GM18520 (cell line): ENCODE measurements at regions not wholly inside any gene's neighbourhood (a gene's known extent, or its start where the extent isn't known, plus 50 kb on each side); places are given as distances from the start of the nearest gene placed in this dataset.

Source experiments
- ATAC-seq: cut with Tn5 transposase; IDR thresholded peaks from one replicate; pipeline ENCODE4 v1.9.1; 2021; ENCODE audit not compliant: unreplicated experiment

DNA sequence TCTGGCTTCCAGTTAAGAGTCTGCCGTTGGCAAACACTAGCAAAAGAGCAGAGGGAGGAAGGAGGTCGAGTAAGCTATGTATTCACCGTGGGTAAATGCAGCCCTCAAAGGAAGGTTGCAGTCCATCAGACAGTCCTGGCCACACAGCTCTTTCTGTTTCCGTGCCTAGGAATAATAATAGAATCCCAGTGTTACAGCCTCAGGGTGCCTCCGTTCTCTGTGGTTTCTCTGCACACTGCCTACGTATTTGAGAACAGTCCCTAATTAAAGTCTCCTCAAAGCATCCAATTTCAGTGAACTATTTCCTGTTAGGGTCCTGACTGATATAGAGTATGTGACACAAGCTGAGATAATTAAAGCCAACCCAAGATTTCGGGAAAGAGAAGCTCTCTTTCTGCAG is 176.7 kb downstream of the GPAM start:
- ATAC-seq, result no peak

DNA sequence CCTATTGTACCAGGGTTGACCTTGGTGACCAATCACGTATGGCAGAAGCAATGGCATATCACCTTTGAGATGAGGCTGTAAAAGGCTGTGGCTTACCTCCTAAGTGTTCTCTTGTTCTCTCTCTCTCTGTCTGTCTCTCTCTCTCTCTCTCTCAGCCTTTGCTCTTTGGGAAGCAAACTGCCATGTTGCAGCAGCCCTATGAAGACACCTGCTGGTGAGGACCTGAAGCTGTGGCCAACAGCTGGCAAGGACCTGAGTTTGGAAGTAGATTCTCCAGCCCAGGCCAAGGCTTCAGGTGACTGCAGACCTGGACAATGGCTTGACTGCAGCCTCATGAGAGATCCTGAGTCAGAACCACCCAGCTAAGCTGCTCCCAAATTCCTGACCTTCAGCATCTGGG is 161.4 kb downstream of the GPAM start:
- ATAC-seq, result no peak

DNA sequence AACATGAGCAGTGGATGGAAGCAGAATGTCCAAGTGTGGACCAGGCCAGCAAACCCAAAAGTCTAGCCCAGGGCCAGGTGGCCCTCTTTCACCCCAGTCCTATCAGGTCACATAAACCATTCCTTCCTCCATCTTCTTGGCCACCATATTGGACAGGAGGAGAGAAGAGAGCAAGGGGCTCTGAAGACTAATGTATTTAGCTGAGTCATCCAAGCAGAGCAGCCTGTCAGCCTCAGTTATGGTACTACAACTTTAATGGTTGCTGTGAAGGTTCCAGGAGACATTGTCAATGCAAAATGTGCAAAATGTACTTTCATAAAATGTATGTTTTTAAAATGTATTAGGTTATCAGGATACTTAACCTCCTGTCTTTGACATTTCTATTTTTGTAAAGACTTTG is 159.5 kb downstream of the GPAM start:
- ATAC-seq, result no peak

DNA sequence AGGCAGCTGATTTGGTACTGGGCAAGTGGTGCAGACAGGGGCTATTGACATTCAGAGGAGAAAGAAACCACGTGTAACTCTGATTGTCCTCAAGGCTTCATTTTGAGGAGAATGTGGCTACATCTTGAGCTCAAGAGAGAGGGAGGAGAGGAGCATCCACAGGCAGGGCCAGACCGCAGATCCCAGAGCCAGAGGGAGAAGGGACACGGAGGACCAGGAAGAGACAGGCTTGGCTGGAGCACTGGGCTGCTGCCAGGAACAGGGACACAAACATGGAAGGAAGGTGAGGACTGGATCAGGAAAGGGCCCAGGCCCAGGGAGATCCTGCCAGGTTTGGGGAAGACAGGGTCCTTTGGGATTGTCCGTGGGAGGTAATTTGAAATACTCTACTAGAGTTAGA is 158.3 kb downstream of the GPAM start:
- ATAC-seq, result no peak

DNA sequence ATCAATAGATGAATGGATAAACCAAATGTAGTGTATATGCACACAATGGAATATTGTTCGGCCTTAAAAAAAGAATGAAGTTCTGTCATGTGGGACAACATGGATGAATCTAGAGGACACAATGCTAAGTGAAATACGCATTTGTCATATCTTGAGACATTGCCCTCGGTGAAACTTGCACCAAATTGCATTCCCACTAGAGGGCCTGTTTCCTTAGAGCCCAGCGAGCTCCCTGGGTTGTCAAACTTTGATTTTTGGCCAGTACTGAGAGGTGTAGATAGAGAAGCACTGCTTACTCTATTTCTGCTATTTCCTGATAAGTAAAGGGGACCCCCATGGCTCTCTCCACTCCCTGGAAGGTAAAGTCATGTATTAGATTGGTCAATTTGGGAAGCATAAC is 157.1 kb downstream of the GPAM start:
- no peak for ATAC-seq

DNA sequence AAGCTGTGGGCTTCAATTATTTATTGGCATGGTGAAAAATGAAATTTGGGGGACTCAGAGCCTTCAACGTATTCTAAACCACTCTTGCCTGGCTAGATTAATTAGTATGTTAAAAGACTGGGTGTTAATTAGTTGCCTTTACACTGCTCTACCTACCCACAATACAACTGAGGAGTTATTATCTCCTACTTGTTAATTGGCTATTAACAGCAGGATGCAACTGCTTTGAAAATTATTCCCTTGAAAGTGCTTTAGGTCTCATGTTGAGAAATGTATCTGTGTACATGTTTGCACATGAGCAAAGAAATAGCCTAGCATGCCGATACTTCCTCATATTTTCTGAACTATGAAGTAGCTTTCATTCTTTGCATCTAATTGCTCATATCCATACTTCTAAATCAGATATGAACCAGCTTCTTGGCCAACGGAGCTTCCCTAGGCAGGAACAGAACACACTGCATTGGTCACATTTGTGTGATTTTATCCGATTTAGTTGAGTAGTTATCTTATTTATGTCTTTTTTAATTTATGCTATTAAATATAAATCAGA is 155.8 kb downstream of the GPAM start:
- ATAC-seq, result no peak

DNA sequence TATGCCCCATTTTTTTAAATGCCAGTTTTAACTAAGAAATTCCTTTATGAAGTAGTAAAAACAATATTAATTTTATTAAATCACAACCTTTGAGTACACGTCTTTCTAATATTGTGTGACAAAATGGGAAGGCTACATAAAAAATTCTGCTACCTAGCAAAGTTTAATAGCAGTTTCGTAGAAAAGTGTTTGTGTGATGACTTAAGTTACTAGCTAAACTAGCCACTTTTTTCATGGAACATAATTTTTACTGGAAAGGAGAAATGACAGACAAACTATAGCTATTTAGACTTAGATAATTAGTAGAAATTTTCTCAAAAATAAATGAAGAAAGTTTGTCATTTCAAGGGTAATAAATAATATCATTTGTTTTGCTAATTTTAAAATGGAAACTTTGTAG is 153.1 kb downstream of the GPAM start:
- ATAC-seq, result no peak

DNA sequence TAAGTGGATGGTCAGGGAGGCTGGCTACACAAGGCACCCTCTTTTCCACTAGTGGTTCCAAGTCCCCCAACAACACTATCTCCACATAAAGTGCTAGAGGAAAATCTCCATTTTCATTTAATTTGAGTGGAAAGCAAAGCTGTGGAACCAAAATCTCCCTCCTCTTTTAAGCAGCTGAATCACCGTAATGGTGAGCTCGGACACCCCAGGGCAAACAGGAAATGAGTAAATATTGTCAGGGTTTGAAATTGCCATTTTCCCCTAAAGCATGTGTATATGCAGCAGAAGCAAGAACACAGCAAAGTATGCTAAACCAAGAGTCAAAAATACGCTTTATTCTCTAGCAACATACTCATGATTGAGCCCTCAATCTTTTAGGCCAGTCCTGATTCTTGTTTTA is 143.7 kb downstream of the GPAM start:
- ATAC-seq, result no peak

DNA sequence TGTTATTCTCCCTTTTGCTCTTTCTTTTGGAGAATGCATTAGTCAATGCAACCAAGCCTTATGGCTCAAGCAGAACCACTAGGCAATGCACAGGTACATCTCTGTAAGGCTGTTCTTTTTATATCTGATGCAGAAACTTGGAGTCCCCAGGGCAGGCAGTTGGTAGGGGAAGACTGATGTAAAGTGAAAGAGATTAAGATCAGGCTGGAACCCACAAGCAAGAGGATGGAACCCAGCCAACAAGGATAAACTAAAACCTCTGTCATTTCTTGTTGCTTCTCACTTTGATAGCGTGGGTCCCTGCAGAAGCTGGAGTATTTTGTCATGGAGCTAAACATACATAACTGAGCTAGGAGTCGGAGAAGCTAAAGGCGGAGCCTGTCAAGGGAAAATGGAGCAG is 142.9 kb downstream of the GPAM start:
- no peak for ATAC-seq

DNA sequence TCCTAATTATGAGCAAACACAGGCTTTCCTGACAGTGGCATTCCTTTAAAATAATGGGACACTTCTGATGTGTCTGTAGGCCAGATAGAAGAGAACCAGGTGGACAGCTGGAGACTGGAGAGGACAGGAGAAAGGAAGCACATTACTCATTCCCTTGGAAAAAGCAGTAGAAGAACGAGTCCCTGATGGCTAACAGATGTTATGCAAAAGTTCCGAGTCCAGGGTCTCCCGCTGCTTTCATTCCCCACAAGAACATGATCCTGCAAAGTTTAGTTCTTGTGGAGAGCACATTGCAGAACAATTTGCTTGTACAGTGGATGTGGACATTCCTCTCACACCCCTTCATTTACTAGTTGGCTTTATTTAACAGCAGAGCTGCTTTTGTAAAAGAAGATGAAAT is 137.6 kb downstream of the GPAM start:
- ATAC-seq, result no peak

DNA sequence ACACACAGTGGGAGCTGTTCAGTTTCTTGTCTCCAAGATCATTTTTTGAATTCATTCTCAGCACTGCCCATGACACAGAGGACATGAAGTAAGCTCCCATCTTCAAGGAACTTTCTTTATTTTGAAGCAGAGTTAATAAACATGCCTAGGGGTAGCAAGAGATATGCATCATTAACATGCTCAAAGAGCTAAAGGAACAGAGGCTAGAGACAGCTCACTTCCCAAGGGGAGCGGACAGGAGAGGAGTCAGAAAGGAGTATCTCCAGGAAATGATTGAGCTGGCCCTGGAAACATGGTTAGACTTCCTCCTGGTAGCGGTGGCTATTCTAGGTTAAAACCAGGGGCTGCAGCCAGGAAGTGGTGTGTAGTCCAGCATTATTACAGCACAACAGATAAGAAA is 135.9 kb downstream of the GPAM start:
- no peak for ATAC-seq

DNA sequence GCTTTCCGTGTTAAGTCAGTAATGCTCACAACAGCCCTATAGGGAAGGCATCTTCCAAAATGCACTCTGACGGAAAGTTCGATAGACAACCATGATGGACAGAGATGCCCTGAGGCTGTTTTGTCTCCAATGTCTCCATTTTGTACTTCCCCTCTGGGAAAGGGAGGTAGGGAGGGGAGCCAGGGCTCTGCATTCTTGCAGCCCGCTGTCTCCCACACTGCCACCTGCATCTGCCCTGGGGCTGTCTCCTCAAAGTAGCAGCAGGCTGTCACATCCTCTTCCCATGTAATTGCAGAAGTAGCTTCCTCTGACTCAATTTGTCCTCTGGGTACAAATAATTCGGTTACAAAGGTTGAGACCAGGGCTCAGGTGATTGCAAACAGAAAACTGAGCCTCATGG is 131.4 kb downstream of the GPAM start:
- ATAC-seq, result no peak

DNA sequence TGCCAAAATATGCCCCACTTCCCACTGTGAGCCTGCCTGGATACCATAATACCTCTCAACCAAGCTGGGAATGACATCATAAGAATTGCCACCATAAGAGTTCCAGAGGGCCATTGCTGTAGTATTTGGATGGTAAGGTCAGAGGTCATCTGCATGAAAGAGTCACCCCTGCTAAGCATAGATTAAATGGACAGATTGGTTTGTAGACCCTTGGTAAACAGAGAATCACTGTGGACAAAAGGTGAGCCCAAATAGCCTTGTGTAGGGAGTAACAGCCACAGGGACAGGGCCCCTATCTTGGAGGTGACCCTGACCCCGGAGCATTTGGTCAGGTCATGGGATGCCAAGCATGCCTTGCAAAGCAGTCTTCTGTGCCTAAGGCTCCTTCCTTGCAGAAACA is 129.7 kb downstream of the GPAM start:
- no peak for ATAC-seq

DNA sequence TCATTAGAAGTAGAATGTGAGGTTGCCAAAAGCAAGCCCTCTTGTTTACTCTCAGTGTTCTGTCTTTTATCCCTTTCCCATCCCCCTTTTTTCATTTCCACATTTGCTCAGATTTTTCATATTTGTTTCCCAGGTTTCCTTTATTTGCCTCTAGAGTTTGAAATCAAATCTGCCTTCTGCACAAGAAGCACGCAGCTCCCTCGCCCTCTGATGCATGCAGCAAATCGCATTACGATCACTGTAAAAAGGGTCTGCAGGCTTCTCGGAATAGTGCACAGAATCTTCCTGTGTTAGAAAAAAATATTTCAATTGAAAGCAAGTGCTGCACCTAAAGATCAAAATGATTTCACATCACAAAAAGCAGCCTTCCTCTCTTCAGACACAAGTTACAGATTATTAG is 129.0 kb downstream of the GPAM start:
- no peak for ATAC-seq

DNA sequence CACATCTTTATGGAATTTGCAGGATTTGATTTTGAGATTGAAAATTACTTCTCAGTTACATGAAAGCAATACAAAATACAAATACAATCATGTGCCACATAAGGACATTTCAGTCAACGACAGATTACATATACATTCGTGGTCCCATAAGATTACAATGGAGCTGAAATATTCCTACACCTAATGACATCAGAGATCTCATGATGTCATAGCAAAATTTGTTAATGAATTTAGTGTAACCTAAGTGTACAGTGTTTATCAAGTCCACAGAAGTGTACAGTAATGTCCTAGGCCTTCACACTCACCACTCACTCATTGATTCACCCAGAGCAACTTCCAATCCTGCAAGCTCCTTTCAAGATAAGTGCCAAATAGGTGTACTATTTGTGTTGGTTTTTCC is 126.5 kb downstream of the GPAM start:
- ATAC-seq, result no peak

DNA sequence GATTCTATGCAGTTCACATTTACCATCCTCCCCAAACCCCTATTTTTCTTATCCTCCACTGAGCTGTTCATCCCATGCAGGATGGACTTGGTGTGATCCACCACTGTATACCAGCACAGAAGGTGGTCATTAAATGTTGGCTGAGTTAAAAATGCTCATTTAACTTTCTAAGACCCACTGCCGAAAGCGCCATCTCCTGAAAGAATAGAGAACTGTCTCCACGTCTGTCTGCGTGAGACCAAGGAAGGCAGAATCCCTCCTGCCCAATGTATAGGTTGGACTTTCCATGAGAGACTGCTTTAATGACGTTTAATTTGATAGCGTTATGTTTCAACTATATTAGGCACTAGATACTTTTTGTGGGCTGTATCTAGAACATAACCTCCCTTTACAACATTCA is 124.3 kb downstream of the GPAM start:
- no peak for ATAC-seq

DNA sequence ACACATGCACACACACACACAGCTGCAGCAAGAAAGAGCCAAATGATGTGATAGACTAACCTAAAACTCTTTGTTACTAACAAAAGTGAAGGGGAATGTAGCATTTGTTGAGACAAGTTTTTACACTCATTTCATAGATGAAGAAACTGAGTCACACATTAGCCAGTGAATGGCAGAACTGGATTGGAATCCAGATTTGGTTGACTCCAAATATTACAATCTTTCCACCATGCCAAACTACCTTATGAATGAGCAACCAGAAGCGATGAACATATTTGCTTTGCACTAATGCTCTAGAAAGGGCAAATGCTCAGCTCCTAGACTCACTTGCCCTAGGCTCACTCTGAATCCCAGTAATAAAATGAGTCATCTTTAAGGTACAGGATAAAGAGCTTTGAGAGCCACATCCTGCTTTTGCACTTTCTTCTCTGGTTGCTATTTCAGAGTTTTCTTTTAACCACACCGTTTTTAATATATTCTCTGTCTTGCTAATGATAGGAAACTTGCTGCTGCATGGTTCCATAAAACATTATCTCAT is 111.9 kb downstream of the GPAM start:
- no peak for ATAC-seq

DNA sequence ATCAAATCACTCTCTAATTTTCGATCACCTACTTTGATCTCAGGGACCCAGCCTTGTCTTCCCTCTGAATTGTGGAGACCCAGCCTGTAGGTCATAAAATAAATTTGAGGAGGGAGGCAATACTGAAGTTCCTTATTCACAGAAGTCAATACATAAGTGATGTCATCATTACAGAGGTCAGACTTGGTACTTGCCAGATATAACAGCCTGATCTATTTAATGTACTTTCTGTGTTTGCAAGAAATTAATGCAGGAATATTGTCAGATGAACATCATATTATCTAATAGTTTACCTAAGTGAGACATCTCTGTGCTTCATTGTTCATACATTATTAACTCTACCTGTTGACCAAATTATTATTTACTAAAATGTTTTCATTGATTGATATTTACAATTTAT is 105.6 kb downstream of the GPAM start:
- ATAC-seq, result no peak

DNA sequence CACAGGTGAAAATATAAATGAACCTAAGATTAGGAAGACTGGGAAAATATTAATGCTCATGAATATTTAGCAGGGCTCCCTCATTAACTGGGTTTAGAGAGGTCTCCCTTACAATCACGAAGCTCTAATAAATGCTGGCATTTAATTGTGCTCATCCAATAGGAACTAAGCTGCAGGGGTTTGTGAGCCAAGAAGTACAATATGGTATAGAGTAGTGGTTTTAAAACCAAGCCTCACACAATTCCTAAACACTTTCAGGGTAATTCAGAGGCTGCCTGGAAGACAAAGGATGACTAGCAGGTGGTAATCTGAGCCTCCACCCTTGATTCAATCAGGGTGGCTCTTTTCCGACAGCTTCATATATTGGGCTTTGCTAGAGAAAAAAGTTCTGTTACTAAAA is 103.3 kb downstream of the GPAM start:
- ATAC-seq, result no peak

DNA sequence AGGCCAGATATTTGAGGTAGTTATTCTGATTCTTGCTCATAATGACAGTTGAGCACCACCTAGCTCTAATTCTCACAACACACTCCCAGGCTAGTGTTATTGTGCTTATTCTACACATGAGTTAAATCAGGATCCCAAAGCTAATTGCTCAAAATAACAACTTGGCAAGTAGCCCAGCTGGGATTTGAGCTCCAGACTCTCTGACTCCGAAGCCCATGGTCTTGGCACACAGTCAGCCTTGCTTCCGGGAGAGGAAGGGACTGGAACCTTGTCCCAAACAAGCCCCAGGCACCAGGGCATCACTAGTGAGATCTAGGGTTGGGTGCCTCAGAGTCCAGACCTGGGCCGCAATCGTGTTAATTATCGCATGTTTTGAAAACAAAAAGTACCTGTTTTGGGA is 101.4 kb downstream of the GPAM start:
- no peak for ATAC-seq

DNA sequence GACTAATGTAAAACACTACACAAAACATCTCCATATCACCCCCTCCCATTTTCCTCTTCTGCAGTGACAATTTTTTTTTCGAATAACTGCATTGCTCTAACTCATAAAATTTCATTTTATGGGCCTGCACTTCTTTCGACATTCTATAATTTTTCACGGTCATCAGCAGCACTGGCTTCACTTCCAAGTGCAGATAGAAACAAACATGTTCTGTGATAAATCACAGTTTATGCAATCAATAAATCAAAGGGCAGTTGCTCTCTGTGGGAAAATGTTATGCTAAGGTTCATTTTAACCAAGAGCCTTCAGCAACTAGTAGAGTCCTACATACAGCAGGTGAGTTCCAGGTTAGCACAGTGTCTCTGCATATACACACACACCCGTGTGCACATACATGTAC is 100.1 kb downstream of the GPAM start:
- ATAC-seq, result no peak

DNA sequence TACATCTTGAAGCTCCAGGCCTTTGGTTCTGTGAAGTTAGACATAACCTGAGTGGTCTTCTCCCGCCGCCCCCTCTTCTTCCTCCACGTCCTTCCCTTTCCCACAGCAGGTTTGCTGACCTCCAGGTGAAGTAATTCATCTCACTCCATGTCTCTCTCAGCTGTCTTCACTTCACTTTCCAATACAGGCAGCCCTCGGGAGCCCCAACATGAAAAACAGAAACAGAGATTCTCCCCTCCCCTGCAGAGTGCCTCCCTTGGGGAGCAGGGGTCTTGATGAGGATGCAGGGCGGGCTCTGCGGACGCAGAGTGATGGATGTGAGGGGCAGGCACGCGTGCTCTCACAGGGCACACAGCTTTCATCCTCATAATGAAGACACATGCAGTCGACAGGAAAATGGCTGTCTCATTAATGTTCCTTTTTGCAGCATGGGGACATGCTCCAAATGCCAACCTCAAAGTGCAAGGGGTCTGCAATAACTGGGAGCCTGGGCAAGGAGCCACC is 95.6 kb downstream of the GPAM start:
- ATAC-seq, result no peak

DNA sequence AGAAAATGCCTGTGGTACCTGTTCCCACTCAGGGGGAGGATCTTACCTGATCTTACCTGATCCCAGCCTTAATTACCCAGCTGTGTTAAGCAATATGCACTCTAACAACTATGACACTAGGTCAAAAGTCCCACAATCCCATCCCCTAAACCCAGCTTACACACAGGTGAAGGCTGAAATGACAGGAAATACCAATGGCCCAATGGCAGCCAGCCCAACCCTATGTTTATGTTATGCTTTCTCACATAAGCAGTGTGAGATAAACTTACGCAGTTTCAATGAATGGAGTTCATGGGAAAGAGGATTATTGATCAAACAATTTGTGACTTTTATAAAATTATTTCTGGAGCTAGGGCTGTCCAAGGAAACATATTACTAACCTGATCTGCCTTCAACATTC is 91.9 kb downstream of the GPAM start:
- no peak for ATAC-seq

DNA sequence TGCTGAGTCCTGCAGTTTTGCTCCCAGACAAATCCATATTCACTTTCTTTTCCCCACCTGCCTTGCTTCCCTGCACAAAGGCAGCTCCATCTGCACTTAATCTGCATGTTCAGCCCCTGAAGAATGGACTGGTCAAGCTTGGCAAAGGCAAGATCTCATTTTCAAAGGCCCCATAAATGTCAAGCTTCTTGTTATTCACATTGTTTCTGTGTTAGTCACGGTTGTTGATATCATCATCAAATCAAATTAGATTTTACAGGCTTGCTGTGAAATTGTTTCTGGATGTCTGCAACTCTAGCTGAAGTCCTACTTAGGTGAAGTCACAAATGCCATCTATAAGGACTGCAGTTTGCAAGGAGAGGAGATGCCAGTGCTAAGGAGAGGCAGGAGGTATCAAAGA is 91.0 kb downstream of the GPAM start:
- no peak for ATAC-seq
